Prostate gland (tissue), 2 donors: ENCODE measurements at regions not wholly inside any gene's neighbourhood (a gene's known extent, or its start where the extent isn't known, plus 50 kb on each side); places are given as distances from the start of the nearest gene placed in this dataset.

ENCODE experiments used
- DNase-seq: peaks from one replicate; pipeline ENCODE4 v3.0.0-alpha.2; 2019; ENCODE audit warnings: low spot score
- H3K27ac ChIP-seq, 2 donors: fragments of 200-600 bp; sonication (generic); 2 replicates each; pipeline ENCODE4 v1.5.1; 2017 to 2019
- H3K27me3 ChIP-seq: fragments of 200-600 bp; sonication (generic); replicated peaks from 2 replicates; pipeline ENCODE4 v1.5.1; 2019; ENCODE audit not compliant: insufficient read depth
- H3K36me3 ChIP-seq, 2 donors: fragments of 200-600 bp; sonication (generic); 1 replicate in 1 of 2; 2 replicates in 1 of 2; pipeline versions ENCODE4 v1.5.1 to v1.8.1; 2017 to 2019
- H3K4me1 ChIP-seq: fragments of 200-600 bp; sonication (generic); replicated peaks from 2 replicates; pipeline ENCODE4 v1.5.1; 2019
- H3K4me3 ChIP-seq, 2 donors: fragments of 200-600 bp; sonication (generic); 2 replicates each; pipeline ENCODE4 v1.5.1; 2017 to 2019
- H3K9me3 ChIP-seq: fragments of 200-600 bp; sonication (generic); 2 replicates; pipeline ENCODE4 v1.5.1; 2017
- POLR2A ChIP-seq: fragments of 450-650 bp; IDR thresholded peaks from one replicate; pipeline ENCODE4 v1.6.1; 2016; ENCODE audit warnings: antibody characterized with exemption, mild to moderate bottlenecking
- POLR2AphosphoS5 ChIP-seq: sonication (generic); formaldehyde crosslinking; IDR thresholded peaks from one replicate; pipeline ENCODE4 v1.6.1; 2017; ENCODE audit warnings: antibody characterized with exemption
- WGBS: methylation state at CpG from one replicate; pipeline ENCODE4 v1.1.5; 2018; 5-methylcytosine and 5-hydroxymethylcytosine counted together
- intact Hi-C: fragments of 100-400 bp; cut with DNase I; formaldehyde crosslinking; loops from one replicate; pipeline ENCODE4 v1.14.2; 2022
- TF ChIP-seq, protein P1 (sequence below), 4 experiments: fragments of 200-600 bp in 2 of 4; fragments of 450-650 bp in 2 of 4; sonication (generic) in 2 of 4; IDR thresholded peaks; 1 replicate in 3 of 4; 2 replicates in 1 of 4; pipeline ENCODE4 v1.5.1; 2016 to 2019; ENCODE audit warnings: antibody characterized with exemption in 4 of 4, mild to moderate bottlenecking in 2 of 4, moderate library complexity in 2 of 4

DNA sequence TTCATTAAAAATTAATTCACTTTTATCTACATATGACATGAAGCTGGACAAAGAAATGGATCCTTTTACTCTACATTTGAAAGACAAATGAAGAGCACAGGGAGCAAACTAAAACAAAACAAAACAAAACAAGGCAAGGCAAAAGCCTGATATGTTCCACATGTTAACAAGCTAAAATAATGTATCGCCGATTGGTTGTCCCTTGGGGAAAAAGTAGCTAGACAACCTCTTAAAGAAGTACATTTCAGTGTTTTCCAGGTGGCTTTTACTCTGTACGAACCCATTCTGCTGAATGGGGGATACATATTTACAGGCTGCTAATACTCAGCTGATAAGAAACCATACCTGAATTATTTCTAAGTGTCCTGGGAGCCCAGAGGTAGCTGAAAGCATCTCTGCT, 493.0 kb upstream of the TBL1XR1 start:
- no peaks in the 10 kb centered on the region for H3K27me3 ChIP-seq
- no peak overlapping the region for H3K4me3 ChIP-seq
- no peaks in the 10 kb centered on the region for H3K9me3 ChIP-seq
- no peaks in the 10 kb centered on the region for H3K4me1 ChIP-seq
- no peak for DNase-seq
- no peak overlapping the region for H3K27ac ChIP-seq
- intact Hi-C loops, result no loop called here
- no peaks in the 10 kb centered on the region for H3K36me3 ChIP-seq
- 86% methylated on average over 3 of the region's 3 CpGs for WGBS
- TF ChIP-seq POLR2AphosphoS5 (no peak), POLR2A (no peak)
- TF ChIP-seq, protein P1, sequence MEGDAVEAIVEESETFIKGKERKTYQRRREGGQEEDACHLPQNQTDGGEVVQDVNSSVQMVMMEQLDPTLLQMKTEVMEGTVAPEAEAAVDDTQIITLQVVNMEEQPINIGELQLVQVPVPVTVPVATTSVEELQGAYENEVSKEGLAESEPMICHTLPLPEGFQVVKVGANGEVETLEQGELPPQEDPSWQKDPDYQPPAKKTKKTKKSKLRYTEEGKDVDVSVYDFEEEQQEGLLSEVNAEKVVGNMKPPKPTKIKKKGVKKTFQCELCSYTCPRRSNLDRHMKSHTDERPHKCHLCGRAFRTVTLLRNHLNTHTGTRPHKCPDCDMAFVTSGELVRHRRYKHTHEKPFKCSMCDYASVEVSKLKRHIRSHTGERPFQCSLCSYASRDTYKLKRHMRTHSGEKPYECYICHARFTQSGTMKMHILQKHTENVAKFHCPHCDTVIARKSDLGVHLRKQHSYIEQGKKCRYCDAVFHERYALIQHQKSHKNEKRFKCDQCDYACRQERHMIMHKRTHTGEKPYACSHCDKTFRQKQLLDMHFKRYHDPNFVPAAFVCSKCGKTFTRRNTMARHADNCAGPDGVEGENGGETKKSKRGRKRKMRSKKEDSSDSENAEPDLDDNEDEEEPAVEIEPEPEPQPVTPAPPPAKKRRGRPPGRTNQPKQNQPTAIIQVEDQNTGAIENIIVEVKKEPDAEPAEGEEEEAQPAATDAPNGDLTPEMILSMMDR (IDR thresholded peaks at IDR 0.05), result no peak

- no peak for TF ChIP-seq POLR2AphosphoS5
- TF ChIP-seq, protein P1 (IDR thresholded peaks at IDR 0.05), result no peak
- no peak for TF ChIP-seq POLR2A
- no peak overlapping the region for H3K4me3 ChIP-seq
- no peaks in the 10 kb centered on the region for H3K9me3 ChIP-seq
- H3K27me3 ChIP-seq, result no peaks in the 10 kb centered on the region
- 75% methylated on average over 3 of the region's 3 CpGs for WGBS
- intact Hi-C loops, result no loop called here
- no peak for DNase-seq
- H3K36me3 ChIP-seq, result no peaks in the 10 kb centered on the region
- no peak overlapping the region for H3K27ac ChIP-seq
- no peaks in the 10 kb centered on the region for H3K4me1 ChIP-seq
These were observed 495.2 kb upstream of the TBL1XR1 start for GRCh38 chr3:177692304-177692975.

DNA sequence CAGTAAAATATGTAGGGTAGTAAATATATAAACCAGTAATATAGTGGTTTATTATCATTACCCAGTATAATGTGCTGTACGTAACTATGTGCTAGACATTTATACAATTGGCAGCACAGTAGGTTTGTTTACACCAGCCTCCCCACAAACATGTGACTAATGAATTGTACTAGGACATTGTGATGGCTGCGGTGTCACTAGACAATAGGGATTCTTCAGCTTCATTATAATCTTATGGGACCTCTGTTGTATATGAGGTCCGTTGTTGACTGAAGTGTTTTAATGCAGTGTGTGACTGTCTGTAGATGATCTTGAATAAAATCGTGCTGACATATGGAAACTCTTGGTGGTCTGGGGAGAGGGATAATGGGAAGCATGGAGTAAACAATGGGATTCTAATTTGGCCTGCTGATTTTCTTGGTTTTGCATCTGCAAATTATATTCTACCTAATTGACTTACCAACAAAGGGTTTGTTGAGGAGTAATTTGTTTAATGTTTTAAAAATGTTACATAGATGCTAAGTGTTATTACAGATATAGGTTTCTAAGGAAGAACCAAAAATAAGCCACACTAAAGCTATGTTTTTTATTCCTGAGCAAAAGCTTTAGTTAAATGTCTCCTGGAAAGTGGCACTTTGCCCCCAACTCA, 496.5 kb upstream of the TBL1XR1 start:
- intact Hi-C loops, result no loop called here
- TF ChIP-seq, protein P1 (IDR thresholded peaks at IDR 0.05), result no peak
- TF ChIP-seq POLR2A (no peak), POLR2AphosphoS5 (no peak)
- Histone ChIP-seq H3K27ac (no peak overlapping the region), H3K36me3 (no peaks in the 10 kb centered on the region), H3K9me3 (no peaks in the 10 kb centered on the region), H3K27me3 (no peaks in the 10 kb centered on the region), H3K4me3 (no peak overlapping the region), H3K4me1 (no peaks in the 10 kb centered on the region)
- 74% methylated on average over 4 of the region's 4 CpGs for WGBS
- DNase-seq, result no peak

DNA sequence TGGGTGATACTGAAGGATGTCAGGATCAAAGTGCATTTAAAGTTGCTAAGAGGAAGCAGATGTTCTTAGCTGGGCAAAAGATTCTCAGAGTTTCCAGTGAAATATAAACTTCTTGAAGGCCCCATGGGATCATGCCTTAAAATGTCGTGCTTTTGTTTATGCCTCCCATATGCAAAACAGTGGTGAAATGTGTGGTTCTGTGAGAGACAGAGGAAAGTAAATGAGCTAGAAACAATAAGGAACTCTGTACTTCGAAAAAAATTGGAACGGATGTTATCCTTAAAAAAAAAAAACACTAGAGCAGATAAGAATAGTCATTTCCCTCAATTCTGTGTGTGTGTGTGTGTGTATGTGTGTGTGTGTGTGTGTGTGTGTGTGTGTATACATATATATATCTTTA, 497.0 kb upstream of the TBL1XR1 start:
- Histone ChIP-seq H3K36me3 (no peaks in the 10 kb centered on the region), H3K27me3 (no peaks in the 10 kb centered on the region), H3K4me3 (no peak overlapping the region), H3K9me3 (no peaks in the 10 kb centered on the region), H3K4me1 (no peaks in the 10 kb centered on the region), H3K27ac (no peak overlapping the region)
- intact Hi-C loops, result no loop called here
- DNase-seq, result no peak
- TF ChIP-seq POLR2A (no peak), POLR2AphosphoS5 (no peak)
- 41% methylated on average over 3 of the region's 3 CpGs for whole genome bisulfite sequencing

- 69% methylated on average over 1 of the region's 1 CpG for WGBS
- Histone ChIP-seq H3K27ac (no peak overlapping the region), H3K9me3 (no peaks in the 10 kb centered on the region), H3K27me3 (no peaks in the 10 kb centered on the region), H3K36me3 (no peaks in the 10 kb centered on the region), H3K4me3 (no peak overlapping the region), H3K4me1 (no peaks in the 10 kb centered on the region)
- intact Hi-C loops, result no loop called here
- DNase-seq, result no peak
- TF ChIP-seq POLR2AphosphoS5, result no peak
- TF ChIP-seq POLR2A, result no peak
- TF ChIP-seq, protein P1 (IDR thresholded peaks at IDR 0.05), result no peak
These were observed 497.7 kb upstream of the TBL1XR1 start for GRCh38 chr3:177694951-177695350.
